AG04449 (cell line): ENCODE measurements at regions not wholly inside any gene's neighbourhood (a gene's known extent, or its start where the extent isn't known, plus 50 kb on each side); places are given as distances from the start of the nearest gene placed in this dataset.

Experiments
- CTCF ChIA-PET: fragments of 350-600 bp; formaldehyde crosslinking; extraction: SDS; loops from one replicate; lab custom pipeline; 2021; ENCODE audit warnings: antibody characterized with exemption; lab: Yijun Ruan, JAX
- POLR2A ChIA-PET: fragments of 400-600, 350-600 bp; formaldehyde crosslinking; extraction: SDS; loops from one replicate; lab custom pipeline; 2020; ENCODE audit warnings: antibody characterized with exemption, inconsistent platforms; lab: Yijun Ruan, JAX
- DNase-seq: peaks from one replicate; pipeline ENCODE4 v3.0.0-alpha.2; 2010; ENCODE audit warnings: low read depth, low spot score
- H3K4me3 ChIP-seq: 2 replicates; pipeline ENCODE4 v1.5.1; 2011; ENCODE audit warnings: low read depth, mild to moderate bottlenecking, control low read depth, low read length
- TF ChIP-seq, protein P1 (sequence below): IDR thresholded peaks from one replicate; pipeline ENCODE4 v1.5.1; 2011; ENCODE audit warnings: mild to moderate bottlenecking, moderate library complexity, low read length, control low read depth, inconsistent platforms; ENCODE audit not compliant: insufficient read depth; ENCODE audit errors: missing control alignments

DNA sequence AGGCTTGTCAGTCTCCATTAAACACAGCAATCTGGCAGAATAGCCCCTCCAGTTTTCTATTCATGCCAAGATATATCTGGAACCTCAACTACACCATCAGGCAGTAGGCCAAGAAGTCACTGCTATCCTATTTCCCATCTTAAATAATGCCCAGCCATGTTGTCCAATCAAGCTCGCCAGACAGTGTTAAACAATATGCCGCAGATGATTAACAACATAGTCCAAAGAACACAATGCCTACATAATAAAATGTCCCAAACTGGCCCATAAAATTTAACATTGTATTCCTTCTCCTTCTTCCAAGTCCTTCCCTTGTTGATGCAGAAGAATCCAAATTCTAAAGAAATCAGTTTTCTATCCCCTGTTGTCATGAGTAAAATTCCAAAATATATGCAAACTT, 427.4 kb upstream of the PPP2R3A start:
- ChIA-PET POLR2A (no interaction called here), CTCF (no interaction called here)
- DNase-seq = no peak
- no peak overlapping the region for H3K4me3 ChIP-seq
- TF ChIP-seq, protein P1, sequence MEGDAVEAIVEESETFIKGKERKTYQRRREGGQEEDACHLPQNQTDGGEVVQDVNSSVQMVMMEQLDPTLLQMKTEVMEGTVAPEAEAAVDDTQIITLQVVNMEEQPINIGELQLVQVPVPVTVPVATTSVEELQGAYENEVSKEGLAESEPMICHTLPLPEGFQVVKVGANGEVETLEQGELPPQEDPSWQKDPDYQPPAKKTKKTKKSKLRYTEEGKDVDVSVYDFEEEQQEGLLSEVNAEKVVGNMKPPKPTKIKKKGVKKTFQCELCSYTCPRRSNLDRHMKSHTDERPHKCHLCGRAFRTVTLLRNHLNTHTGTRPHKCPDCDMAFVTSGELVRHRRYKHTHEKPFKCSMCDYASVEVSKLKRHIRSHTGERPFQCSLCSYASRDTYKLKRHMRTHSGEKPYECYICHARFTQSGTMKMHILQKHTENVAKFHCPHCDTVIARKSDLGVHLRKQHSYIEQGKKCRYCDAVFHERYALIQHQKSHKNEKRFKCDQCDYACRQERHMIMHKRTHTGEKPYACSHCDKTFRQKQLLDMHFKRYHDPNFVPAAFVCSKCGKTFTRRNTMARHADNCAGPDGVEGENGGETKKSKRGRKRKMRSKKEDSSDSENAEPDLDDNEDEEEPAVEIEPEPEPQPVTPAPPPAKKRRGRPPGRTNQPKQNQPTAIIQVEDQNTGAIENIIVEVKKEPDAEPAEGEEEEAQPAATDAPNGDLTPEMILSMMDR = no peak

DNA sequence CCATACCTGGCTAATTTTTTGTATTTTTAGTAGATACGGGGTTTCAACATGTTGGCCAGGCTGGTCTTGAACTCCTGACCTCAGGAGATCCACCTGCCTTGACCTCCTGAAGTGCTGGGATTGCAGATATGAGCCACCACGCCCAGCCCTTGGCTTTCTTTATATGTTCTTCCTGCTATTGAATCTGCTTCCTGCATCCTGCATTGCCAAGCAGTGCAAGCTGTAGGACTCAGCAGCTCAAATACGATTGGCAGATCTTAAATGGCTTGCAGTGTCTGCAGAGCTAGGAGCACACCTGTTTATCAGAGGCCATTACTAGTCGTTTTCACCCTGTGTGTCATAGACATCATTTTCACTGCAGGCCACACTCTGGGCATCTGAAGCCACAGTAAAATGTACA, 426.2 kb upstream of the PPP2R3A start:
- no peak overlapping the region for H3K4me3 ChIP-seq
- TF ChIP-seq, protein P1 = no peak
- ChIA-PET POLR2A (no interaction called here), CTCF (no interaction called here)
- no peak for DNase-seq

DNA sequence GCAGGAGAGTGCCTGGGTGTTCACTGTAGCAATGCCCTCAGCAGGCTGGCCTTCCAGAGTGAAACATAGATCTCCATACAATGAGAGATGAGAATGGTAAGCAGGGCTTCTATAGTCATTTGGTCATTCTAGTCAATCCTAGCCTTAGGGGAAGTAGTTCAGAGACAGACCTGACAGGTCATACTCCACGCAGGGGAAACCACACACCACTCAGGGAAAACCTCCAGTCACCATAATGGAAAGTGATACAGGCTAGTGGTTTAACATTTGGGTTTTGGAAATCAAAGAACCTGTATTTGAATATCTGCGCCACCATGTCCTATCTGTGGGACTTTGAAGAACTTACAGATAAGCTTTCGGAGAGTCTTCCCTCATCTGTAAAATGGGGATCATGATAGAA, 425.7 kb upstream of the PPP2R3A start:
- CTCF ChIA-PET = no interaction called here

DNA sequence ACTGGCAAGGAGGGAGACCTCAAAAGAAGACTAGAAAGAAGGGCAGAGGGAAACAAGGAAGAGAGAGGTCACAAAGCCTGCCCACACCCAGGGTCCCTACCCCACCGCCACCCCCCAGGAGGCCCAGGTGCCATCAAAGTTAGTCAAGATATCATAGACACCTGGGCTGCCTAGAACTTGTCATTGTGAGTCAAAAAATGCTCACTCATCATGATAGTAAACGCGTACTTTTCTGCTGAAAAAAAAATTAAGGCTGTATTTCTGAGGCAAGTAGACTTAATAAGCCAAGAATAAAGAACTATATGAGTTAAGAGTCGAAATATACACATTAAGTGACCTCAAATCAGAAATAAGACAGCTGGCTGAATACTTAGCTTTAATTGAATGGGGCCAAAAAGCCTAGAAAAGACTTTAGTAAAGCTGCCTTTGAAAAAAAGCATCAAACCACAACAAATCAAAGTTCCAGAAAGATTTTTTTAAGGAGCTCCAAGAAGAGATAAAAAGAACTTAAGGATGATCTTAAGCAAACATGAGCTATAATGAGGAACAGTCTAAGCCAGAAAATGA, 415.5 kb upstream of the PPP2R3A start:
- ChIA-PET POLR2A (no interaction called here), CTCF (no interaction called here)
- TF ChIP-seq, protein P1 = no peak
- H3K4me3 ChIP-seq = no peak overlapping the region
- DNase-seq = no peak

More for the DNA sequence above, 425.7 kb upstream of the PPP2R3A start:
- no peak overlapping the region for H3K4me3 ChIP-seq
- POLR2A ChIA-PET = no interaction called here
- DNase-seq = no peak
- TF ChIP-seq, protein P1 = no peak

DNA sequence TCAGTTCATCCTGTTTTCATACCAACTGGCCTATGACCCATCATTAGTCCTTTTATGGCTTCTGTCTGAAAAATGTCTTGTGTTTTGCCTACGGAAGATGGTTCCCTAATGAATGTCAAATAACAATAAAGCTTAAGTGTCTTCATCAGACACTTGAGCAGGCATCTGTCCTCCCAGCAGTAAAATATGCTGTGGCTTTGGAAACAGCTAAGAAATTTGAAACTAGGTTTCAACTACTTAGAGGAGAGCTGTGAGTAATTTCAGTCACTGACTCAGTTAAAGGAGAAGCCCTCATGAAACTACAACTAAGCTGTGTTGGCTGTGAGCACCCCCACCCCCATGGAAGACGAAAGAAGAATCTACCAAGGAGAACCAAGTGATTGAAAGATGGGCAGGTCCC, 409.4 kb upstream of the PPP2R3A start:
- ChIA-PET POLR2A (no interaction called here), CTCF (no interaction called here)
- TF ChIP-seq, protein P1 = no peak
- no peak overlapping the region for H3K4me3 ChIP-seq
- DNase-seq = no peak

DNA sequence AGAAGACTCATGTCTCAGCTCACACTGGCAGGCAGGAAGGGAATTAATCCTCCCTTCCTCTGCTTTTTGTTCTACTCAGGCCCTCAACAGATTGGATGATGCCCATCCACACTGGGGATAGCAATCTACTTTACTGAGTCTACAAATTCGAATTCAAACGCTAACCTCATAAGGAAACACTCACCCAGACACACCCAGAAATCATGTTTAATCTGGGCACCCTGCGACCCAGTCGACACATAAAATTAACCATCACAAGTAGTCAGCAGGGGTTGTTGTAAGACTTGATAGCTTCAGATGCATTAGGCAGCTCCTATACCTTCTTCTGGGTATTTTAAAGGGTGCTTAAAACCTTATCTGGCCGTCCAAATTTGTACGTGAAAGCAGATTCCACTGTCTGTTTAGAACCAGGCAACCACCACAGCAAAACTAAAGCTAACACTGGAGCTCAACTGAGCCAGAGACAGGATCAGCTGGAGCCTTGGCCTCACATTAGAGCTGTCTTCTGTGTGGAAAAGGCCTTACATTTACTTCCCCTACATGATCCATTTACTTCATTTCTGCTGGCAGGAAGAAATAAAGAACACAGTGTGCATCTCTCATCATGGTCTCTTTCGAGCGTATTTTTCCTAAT, 407.3 kb upstream of the PPP2R3A start:
- DNase-seq = no peak
- POLR2A ChIA-PET = no interaction called here
- no peak overlapping the region for H3K4me3 ChIP-seq
- CTCF ChIA-PET = no interaction called here
- TF ChIP-seq, protein P1 = no peak
